Tibial nerve (tissue), 4 donors: ENCODE measurements at regions not wholly inside any gene's neighbourhood (a gene's known extent, or its start where the extent isn't known, plus 50 kb on each side); places are given as distances from the start of the nearest gene placed in this dataset.

ENCODE experiments used
- DNase-seq, 2 donors: peaks; one replicate each; pipeline ENCODE4 v3.0.0-alpha.2; 2019; ENCODE audit warnings: low spot score in 2 of 2
- H3K27ac ChIP-seq, 4 donors: fragments of 200-600 bp; sonication (generic) in 3 of 4; one replicate each; pipeline ENCODE4 v1.5.1; 2017 to 2019; ENCODE audit warnings: mild to moderate bottlenecking in 1 of 4
- H3K27me3 ChIP-seq, 2 donors: fragments of 200-600 bp; sonication (generic) in 1 of 2; one replicate each; pipeline versions ENCODE4 v1.5.1 to v1.6.0; 2017 to 2019
- H3K36me3 ChIP-seq, 3 donors: fragments of 200-600 bp; sonication (generic); one replicate each; pipeline ENCODE4 v1.5.1; 2018 to 2019
- H3K4me1 ChIP-seq, 4 donors: fragments of 200-600 bp; sonication (generic) in 3 of 4; one replicate each; pipeline ENCODE4 v1.5.1; 2017 to 2019
- H3K4me3 ChIP-seq, 4 donors: fragments of 200-600 bp; sonication (generic) in 3 of 4; one replicate each; pipeline ENCODE4 v1.5.1; 2017 to 2019; ENCODE audit warnings: mild to moderate bottlenecking in 1 of 4, moderate library complexity in 1 of 4
- H3K9me3 ChIP-seq, 4 donors: fragments of 200-600 bp; sonication (generic) in 3 of 4; one replicate each; pipeline ENCODE4 v1.5.1; 2017 to 2019
- CTCF ChIP-seq, 5 experiments: fragments of 200-600 bp in 3 of 5; fragments of 450-650 bp in 2 of 5; sonication (generic) in 3 of 5; IDR thresholded peaks; one replicate each; pipeline ENCODE4 v1.5.1; 2016 to 2019; ENCODE audit warnings: antibody characterized with exemption in 5 of 5, mild to moderate bottlenecking in 3 of 5, moderate library complexity in 2 of 5
- EP300 ChIP-seq, 2 donors: sonication (generic); formaldehyde crosslinking; IDR thresholded peaks; one replicate each; pipeline ENCODE4 v1.6.1; 2017; ENCODE audit warnings: antibody characterized with exemption in 2 of 2, mild to moderate bottlenecking in 1 of 2
- POLR2A ChIP-seq, 2 donors: fragments of 450-650 bp; IDR thresholded peaks; one replicate each; pipeline ENCODE4 v1.6.1; 2017; ENCODE audit warnings: antibody characterized with exemption in 2 of 2, mild to moderate bottlenecking in 2 of 2, moderate library complexity in 2 of 2
- WGBS, 2 donors: methylation state at CpG; one replicate each; pipeline ENCODE4 v1.1.5; 2018; 5-methylcytosine and 5-hydroxymethylcytosine counted together

GRCh38 chr10:129093641-129094040, 373.4 kb upstream of the MGMT start:
- peaks cover 0 to 22% (median 0%) of the 10 kb centered on the region in 4 donors for H3K4me1 ChIP-seq
- no peak overlapping the region for H3K4me3 ChIP-seq
- TF ChIP-seq CTCF (IDR thresholded peaks at IDR 0.05) (no peak), EP300 (IDR thresholded peaks at IDR 0.05) (no peak)
- no peak for DNase-seq
- no peak overlapping the region for H3K27ac ChIP-seq
- H3K9me3 ChIP-seq, result no peaks in the 10 kb centered on the region
- no peaks in the 10 kb centered on the region for H3K36me3 ChIP-seq
- 79 to 88% methylated on average over 8 of the region's 8 CpGs for WGBS, 2 donors
- no peaks in the 10 kb centered on the region for H3K27me3 ChIP-seq

GRCh38 chr10:129094233-129094632, 372.8 kb upstream of the MGMT start:
- H3K4me3 ChIP-seq, result no peak overlapping the region
- 92% methylated on average over 6 of the region's 6 CpGs for WGBS, 2 donors
- no peak overlapping the region for H3K27ac ChIP-seq

GRCh38 chr10:129094861-129095260, 372.2 kb upstream of the MGMT start:
- no peak for DNase-seq
- no peaks in the 10 kb centered on the region for H3K27me3 ChIP-seq
- TF ChIP-seq POLR2A (IDR thresholded peaks at IDR 0.05) (no peak), EP300 (IDR thresholded peaks at IDR 0.05) (no peak), CTCF (IDR thresholded peaks at IDR 0.05) (no peak)

More at GRCh38 chr10:129094233-129094632, 372.8 kb upstream of the MGMT start:
- Histone ChIP-seq H3K4me1 (peaks cover 0 to 22% (median 0%) of the 10 kb centered on the region in 4 donors), H3K27me3 (no peaks in the 10 kb centered on the region), H3K36me3 (no peaks in the 10 kb centered on the region), H3K9me3 (no peaks in the 10 kb centered on the region)
- no peak for DNase-seq
- no peak for TF ChIP-seq POLR2A (IDR thresholded peaks at IDR 0.05)
- TF ChIP-seq EP300 (IDR thresholded peaks at IDR 0.05), result no peak
- TF ChIP-seq CTCF (IDR thresholded peaks at IDR 0.05), result no peak

GRCh38 chr10:129095680-129096064, 371.4 kb upstream of the MGMT start:
- DNase-seq, result no peak
- no peaks in the 10 kb centered on the region for H3K36me3 ChIP-seq
- 78 to 88% methylated on average over 7 of the region's 7 CpGs for WGBS, 2 donors
- no peaks in the 10 kb centered on the region for H3K27me3 ChIP-seq
- H3K9me3 ChIP-seq, result no peaks in the 10 kb centered on the region
- H3K4me3 ChIP-seq, result no peak overlapping the region
- H3K4me1 ChIP-seq, result peaks cover 0 to 22% (median 0%) of the 10 kb centered on the region in 4 donors
- TF ChIP-seq CTCF (IDR thresholded peaks at IDR 0.05), result no peak
- TF ChIP-seq EP300 (IDR thresholded peaks at IDR 0.05), result no peak
- no peak for TF ChIP-seq POLR2A (IDR thresholded peaks at IDR 0.05)
- H3K27ac ChIP-seq, result peak overlapping the region in 1 of 4 donors; percentile 63

More at GRCh38 chr10:129094861-129095260, 372.2 kb upstream of the MGMT start:
- Histone ChIP-seq H3K4me3 (no peak overlapping the region), H3K36me3 (no peaks in the 10 kb centered on the region), H3K4me1 (peaks cover 0 to 22% (median 0%) of the 10 kb centered on the region in 4 donors), H3K27ac (no peak overlapping the region), H3K9me3 (no peaks in the 10 kb centered on the region)
- 85 to 88% methylated on average over 2 of the region's 2 CpGs for WGBS, 2 donors

- Histone ChIP-seq H3K27me3 (no peaks in the 10 kb centered on the region), H3K4me3 (no peak overlapping the region), H3K9me3 (no peaks in the 10 kb centered on the region), H3K36me3 (no peaks in the 10 kb centered on the region), H3K27ac (peak overlapping the region in 2 of 4 donors; percentile 42 to 63), H3K4me1 (peaks cover 0 to 22% (median 0%) of the 10 kb centered on the region in 4 donors)
- WGBS, 2 donors, result 13% methylated on average over 12 of the region's 12 CpGs
- TF ChIP-seq EP300 (IDR thresholded peaks at IDR 0.05) (peak in 1 of 2 donors; percentile 92), POLR2A (IDR thresholded peaks at IDR 0.05) (no peak), CTCF (IDR thresholded peaks at IDR 0.05) (peak in 1 of 5 experiments; percentile 14)
- peak in 1 of 2 donors; percentile 60 for DNase-seq
These were observed 370.7 kb upstream of the MGMT start for GRCh38 chr10:129096065-129096984.
